GM12865 (cell line): ENCODE measurements at regions not wholly inside any gene's neighbourhood (a gene's known extent, or its start where the extent isn't known, plus 50 kb on each side); places are given as distances from the start of the nearest gene placed in this dataset.

ENCODE experiments used
- DNase-seq: peaks from one replicate; pipeline ENCODE4 v3.0.0; 2010; ENCODE audit warnings: low read depth
- H3K4me3 ChIP-seq: 2 replicates; pipeline ENCODE4 v1.5.1; 2011; ENCODE audit warnings: mild to moderate bottlenecking, low read depth, low read length, control low read depth
- CTCF ChIP-seq: IDR thresholded peaks from 2 replicates; pipeline ENCODE4 v1.5.1; 2011; ENCODE audit warnings: low read length, control low read depth, low read depth, inconsistent platforms; ENCODE audit not compliant: insufficient read depth; ENCODE audit errors: missing control alignments

GRCh38 chr2:193331676-193332075 is 1136.9 kb upstream of the TMEFF2 start:
- no peak for TF ChIP-seq CTCF

GRCh38 chr2:193326296-193326695 is 1131.6 kb upstream of the TMEFF2 start:
- no peak for DNase-seq
- TF ChIP-seq CTCF, result no peak
- H3K4me3 ChIP-seq, result no peak overlapping the region

More at GRCh38 chr2:193331676-193332075, 1136.9 kb upstream of the TMEFF2 start:
- no peak for DNase-seq
- H3K4me3 ChIP-seq, result no peak overlapping the region

- no peak overlapping the region for H3K4me3 ChIP-seq
- TF ChIP-seq CTCF, result no peak
- DNase-seq, result no peak
Measured at GRCh38 chr2:193315428-193316091, 1120.8 kb upstream of the TMEFF2 start.

GRCh38 chr2:193303464-193303863 is 1108.7 kb upstream of the TMEFF2 start:
- no peak overlapping the region for H3K4me3 ChIP-seq
- DNase-seq, result no peak
- no peak for TF ChIP-seq CTCF

GRCh38 chr2:193294371-193294770 is 1099.6 kb upstream of the TMEFF2 start:
- no peak for TF ChIP-seq CTCF
- H3K4me3 ChIP-seq, result no peak overlapping the region
- no peak for DNase-seq

- DNase-seq, result no peak
- H3K4me3 ChIP-seq, result no peak overlapping the region
- TF ChIP-seq CTCF, result no peak
Measured at GRCh38 chr2:193279361-193279760, 1084.6 kb upstream of the TMEFF2 start.

GRCh38 chr2:193276988-193277387 is 1082.3 kb upstream of the TMEFF2 start:
- no peak for TF ChIP-seq CTCF
- DNase-seq, result no peak

More at GRCh38 chr2:193276988-193277387, 1082.3 kb upstream of the TMEFF2 start:
- no peak overlapping the region for H3K4me3 ChIP-seq
